GM19397 (cell line): ENCODE measurements at regions not wholly inside any gene's neighbourhood (a gene's known extent, or its start where the extent isn't known, plus 50 kb on each side); places are given as distances from the start of the nearest gene placed in this dataset.

Source experiments
- ATAC-seq: cut with Tn5 transposase; IDR thresholded peaks from one replicate; pipeline ENCODE4 v1.9.1; 2021; ENCODE audit warnings: mild to moderate bottlenecking, moderate library complexity; ENCODE audit not compliant: unreplicated experiment

DNA sequence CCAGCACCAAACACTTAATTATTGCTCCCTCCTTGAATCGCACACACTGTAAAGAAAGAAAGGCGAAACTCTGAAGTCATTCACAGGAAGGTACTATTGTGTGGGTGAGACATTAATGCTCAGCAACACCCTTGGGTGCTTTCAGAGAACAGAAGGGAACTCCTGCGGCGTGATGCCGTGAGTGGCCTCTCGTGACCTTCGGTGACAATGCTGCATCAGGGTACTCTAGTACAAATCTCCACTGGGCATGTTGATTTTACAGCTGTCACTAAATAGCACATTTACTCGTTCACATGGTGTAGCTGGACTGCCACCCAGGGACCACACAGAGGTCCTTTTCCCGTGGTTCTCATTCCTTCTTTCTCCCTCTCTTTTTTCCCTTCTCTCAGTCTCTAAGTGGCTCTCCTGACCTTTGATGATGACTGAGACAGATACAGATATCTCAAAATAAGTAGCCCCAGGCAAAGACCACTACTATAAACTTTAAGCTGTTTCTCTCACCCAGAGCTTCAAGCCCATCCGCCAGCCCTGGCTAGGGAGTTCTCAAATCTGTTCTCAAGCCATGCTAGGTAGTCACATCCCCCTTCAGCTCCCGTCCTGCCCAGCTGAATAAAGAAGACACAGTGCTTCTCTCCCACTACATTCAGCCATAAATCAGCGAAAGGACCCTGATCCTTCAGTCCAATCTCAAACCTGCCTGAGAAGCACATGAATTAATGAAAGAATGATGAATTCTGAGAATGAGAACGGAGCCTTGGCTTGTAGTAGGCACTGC is 223.4 kb upstream of the FMN2 start:
- no peak for ATAC-seq

- ATAC-seq, result no peak
Measured at GRCh38 chr1:239870194-239870593, 221.5 kb upstream of the FMN2 start.

DNA sequence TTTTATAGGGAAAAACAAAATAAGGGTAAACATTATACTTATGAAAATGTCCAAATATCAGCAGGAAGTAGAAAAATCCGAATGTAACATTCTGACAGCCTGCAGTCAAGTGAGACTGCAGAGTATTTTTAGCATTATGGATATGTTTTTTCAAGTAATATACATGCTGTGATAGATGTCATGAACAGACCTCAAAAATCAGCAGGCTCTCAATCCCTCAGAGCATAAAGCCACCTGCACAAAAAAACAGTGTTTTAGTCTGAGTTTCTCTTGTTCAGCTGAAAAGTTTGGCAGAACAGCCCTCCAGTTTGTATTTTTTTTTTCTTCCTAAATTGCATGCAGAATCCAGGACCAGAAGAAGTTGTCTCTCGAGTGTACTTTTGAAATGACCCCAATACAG is 219.1 kb upstream of the FMN2 start:
- ATAC-seq, result no peak

DNA sequence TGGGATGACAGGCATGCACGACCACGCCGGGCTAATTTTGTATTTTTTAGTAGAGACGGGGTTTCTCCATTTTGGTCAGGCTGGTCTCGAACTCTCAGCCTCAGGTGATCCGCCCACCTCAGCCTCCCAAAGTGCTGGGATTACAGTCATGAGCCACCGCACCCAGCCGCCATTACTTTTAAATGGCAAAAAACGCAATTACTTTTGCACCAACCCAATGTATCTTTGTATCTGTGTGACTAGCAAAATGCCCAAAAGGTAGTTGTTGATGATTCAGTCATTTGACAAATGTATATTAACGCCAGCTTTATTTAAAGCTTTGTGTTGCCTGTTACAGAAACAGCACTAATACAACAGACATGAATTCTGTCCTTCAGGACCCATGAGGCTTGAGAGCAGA is 216.9 kb upstream of the FMN2 start:
- ATAC-seq, result no peak

- ATAC-seq, result no peak
Measured at GRCh38 chr1:239879321-239880170, 212.1 kb upstream of the FMN2 start.

DNA sequence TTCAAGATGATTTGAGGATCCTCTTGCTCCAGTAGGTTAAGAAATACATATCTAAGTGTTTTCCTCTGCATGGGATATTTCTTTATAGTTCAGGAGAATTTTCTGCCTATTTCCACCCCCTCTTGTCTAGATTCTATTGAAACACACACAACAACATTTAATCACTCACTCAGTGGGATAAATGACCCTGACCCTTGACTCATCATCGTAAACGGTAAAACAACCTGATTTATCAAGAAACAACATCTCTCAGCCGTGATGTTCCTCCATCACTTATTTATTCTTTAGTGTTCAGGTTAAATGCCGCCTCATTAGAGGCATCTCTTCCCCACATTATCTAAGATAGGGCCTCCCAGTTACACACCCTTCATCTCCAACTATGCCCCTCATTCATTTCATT is 208.7 kb upstream of the FMN2 start:
- no peak for ATAC-seq

- ATAC-seq, result no peak
Measured at GRCh38 chr1:239884796-239885195, 206.9 kb upstream of the FMN2 start.

GRCh38 chr1:239886266-239886665 is 205.4 kb upstream of the FMN2 start:
- no peak for ATAC-seq

DNA sequence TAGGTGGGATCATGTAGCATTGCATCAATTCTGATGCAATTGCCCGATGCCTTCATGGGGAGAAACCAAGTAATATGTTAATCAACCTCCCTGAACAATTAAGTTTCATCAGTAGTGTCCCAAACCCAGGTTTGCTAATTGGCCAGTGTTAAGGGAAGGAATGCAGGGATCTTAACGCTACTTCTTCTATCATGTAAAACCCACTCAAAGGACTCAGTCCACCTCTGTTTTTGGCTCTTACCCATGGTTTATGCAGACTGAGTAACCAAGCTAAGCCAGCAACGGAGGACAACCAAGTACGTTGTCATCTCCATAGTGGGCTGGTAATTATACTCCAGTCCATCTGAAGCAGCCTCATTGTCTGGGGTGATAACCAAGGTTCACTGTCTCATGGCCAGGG is 203.0 kb upstream of the FMN2 start:
- no peak for ATAC-seq

DNA sequence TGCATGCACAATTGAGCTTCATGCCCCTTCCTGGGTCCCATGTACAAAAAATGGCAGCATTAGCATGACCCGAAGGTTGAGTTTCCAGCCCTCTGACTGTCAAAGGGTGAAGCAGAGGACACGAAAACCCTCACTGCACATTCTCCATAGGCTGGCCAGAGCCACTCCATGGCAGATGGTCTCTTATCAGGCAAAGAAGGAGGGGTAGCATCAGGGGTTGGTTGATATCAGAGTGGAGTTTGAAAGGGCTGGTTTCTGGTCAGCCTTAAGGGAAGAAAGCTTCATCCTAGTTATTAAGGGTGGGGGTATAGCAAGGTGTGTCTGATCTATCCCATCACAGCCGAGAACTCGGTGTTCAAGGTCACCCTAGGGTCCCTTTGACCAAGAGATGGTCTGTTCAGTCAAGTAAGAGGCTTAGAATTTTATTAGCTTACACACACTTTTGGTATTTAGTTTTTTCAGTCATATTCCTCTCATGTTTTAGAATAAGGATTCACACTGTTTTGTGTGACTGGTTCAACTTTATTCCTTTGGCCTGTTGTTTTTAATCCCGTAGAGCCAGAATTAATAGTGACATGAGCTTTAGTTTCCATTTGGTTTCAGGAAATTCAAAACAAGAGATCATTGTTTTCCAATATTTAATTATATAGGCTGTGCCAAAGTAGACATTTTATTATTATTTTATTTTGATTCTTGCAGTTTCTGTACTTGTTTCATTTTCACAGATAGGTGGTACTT is 199.9 kb upstream of the FMN2 start:
- ATAC-seq, result no peak

DNA sequence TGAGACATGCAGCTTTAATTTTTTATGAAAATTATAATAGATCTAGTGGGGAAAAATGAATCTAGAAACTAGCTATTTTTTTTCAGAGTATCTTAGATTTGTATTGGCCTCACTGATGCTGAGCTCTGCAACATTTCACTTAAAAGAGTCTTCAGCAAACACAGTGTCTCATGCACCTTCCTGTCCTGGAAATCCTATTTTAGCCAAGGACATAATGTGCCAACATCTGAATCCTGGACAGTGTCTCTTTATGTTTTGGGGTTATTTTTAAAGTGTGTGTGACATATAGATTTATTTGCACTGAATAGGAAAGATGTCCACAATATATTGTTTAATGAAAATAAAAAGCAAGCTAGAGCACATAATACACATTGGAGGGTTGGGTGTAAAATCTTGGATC is 199.1 kb upstream of the FMN2 start:
- no peak for ATAC-seq

DNA sequence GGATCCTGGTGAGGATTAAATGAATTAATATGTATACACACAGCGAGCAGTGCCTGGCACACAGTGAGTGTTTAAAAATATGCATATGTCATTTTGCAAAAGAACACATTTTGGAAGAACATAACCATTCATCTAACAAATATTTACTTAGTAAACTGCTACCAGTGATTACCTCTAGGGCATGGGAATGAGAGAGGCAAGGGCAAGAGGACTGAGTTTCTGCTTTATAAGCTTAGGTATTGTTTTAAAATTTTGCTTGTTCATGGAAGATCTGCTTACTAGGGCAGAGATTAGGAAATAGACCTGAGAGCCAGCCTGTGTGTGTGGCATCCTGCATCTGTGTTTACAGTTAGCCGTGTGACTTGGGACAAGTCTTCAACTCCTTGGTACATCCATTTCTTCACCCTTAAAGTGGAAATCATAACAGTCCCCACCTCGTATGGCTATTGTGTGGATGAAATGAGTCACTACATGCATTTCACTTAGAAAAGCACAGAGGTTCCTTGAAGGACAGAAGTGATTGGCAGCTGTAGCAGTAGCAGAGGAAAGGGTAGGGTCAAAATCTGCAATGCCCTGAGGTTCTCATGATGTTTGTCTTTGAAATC is 198.5 kb upstream of the FMN2 start:
- ATAC-seq, result no peak

DNA sequence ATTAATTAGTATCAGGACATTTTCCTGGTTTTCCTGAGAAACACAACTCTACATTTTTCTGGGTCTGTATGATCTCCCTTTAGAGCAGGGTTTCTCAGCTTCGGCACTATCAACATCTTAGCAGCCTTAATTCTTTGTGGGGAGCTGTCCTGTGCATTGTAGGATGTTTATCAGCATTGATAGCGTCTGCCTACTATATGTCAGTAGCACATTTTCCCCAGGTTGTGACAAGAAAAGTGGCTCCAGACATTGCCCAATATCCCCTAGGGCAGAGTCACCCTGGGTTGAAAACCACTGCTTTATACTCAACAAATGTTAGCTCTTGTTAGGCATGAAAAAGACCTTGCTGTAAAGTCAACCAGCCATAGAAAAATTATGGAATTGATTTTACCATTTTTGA is 195.1 kb upstream of the FMN2 start:
- ATAC-seq, result no peak

- ATAC-seq, result no peak
Measured at GRCh38 chr1:239896980-239897379, 194.7 kb upstream of the FMN2 start.

DNA sequence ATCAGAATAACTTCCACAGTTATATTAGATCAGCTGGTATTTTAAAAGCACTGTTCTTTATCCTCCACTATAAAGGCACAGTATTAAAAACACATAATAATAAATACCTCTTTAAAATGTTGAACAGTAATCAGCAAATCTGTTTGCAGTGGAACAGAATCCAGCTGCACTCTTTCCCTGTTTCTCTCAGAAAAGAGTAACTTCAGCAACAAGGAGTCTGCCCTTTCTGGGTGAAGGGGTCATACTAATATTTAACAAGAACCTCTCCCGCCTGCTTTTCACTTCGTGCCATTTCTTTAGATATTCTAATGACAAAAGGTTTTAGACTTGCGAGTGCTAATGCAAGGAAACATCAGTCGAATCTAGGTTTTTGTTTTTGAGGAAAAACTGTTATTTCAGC is 194.2 kb upstream of the FMN2 start:
- ATAC-seq, result no peak

GRCh38 chr1:239898062-239898730 is 193.5 kb upstream of the FMN2 start:
- ATAC-seq, result peak; percentile 78

- no peak for ATAC-seq
Measured at GRCh38 chr1:239899747-239900146, 191.9 kb upstream of the FMN2 start.

GRCh38 chr1:239906394-239906793 is 185.3 kb upstream of the FMN2 start:
- ATAC-seq, result no peak

GRCh38 chr1:239909898-239910297 is 181.8 kb upstream of the FMN2 start:
- no peak for ATAC-seq

DNA sequence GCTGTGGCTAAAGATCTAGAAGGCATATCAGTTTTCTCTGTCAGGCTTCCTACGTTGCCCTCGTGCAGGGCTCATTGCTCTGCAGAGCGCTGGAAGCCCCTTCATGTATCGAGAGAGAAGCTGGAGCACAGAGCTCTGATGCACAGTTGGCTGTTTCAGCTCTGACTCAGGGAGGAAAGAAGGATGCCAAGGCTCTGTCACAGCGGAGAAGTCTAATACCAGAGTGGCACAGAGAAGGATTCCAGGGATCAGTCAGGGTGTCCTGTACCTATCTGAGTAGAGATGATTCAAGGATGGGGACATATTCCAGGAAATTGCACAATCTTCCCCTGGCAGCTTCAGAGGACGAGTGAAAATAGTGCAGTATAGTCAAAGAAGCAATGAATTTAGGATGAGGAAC is 179.2 kb upstream of the FMN2 start:
- ATAC-seq, result no peak

DNA sequence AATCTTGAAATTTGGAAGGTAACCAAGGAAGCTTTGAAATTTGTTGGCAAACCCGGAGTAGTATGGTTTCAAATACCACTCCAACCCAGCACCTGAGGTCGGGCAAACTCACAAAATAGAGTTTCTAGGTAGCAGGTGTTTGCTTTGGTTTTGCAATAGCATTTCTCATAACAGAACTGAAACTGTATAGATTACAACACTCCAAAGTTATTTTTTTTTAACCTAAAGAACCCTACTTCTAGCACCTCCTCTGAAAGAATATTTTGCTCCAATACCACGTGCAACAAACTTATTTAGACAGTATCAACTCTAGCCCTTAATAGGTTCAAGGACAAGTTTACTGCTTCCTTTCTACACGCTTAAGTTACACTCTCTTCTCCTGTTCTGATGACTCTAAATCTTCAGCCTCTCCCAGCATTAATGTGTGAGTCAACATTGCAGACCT is 178.5 kb upstream of the FMN2 start:
- ATAC-seq, result no peak
